ENCODE measurements at regions not wholly inside any gene's neighbourhood (a gene's known extent, or its start where the extent isn't known, plus 50 kb on each side); places are given as distances from the start of the nearest gene placed in this dataset.

DNA sequence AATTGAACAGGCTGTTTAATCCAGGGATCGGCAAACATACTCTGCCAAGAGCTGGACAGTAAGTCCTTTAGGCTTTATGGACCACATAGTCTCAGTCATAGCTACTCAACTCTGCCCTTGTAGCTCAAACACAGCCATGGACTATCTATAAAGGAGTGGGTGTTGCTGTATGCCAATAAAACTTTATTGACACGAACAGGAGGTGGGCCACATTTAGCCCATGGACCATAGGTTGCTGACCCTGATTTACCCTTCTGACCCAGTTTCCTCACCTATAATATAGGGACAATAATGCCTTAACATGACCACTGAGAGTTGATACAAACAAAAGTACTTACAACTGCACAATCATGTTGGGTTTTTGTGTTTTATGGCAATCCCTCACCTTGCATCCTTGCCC lies 257.0 kb upstream of the SDK2 start:
- no peak for TF ChIP-seq ZKSCAN1 (IDR thresholded peaks at IDR 0.05; ENCODE audit: low read depth, low read length)
- no peak for TF ChIP-seq GABPB2 (CRISPR knock-in tag; conservative IDR thresholded peaks at IDR 0.05)
- no peak for TF ChIP-seq CTCF (IDR thresholded peaks at IDR 0.05 in 2 of 3, conservative IDR thresholded peaks at IDR 0.05 in 1 of 3; ENCODE audit: insufficient read depth in 2 of 3, low read depth in 1 of 3, low read length in 3 of 3)
- TF ChIP-seq TEAD1 (CRISPR knock-in tag; IDR thresholded peaks at IDR 0.05), result no peak
- TF ChIP-seq PTRF (tag; IDR thresholded peaks at IDR 0.05), result no peak
- no peak for TF ChIP-seq ZNF24 (IDR thresholded peaks at IDR 0.05)
